Nephron progenitor cell (in vitro differentiated cells): ENCODE measurements at regions not wholly inside any gene's neighbourhood (a gene's known extent, or its start where the extent isn't known, plus 50 kb on each side); places are given as distances from the start of the nearest gene placed in this dataset.
"Not testable (repeated sequence)": the region's sequence is repeated elsewhere in the genome, so short reads cannot be mapped to it uniquely, and the experiment has no call there.

Experiments
- DNase-seq: peaks from one replicate; pipeline ENCODE4 v3.0.0; 2021
- H3K27ac Mint-ChIP-seq: 2 replicates; pipeline ENCODE4 v1.8.0; 2021; ENCODE audit warnings: mild to moderate bottlenecking, moderate library complexity, mixed read lengths
- H3K27me3 Mint-ChIP-seq: 2 replicates; pipeline ENCODE4 v1.8.0; 2021; ENCODE audit warnings: mild to moderate bottlenecking, low read depth, mixed read lengths; ENCODE audit not compliant: poor library complexity
- H3K36me3 Mint-ChIP-seq: 2 replicates; pipeline ENCODE4 v1.8.0; 2021; ENCODE audit warnings: low read depth, mixed read lengths
- H3K4me1 Mint-ChIP-seq: 2 replicates; pipeline ENCODE4 v1.8.0; 2021; ENCODE audit warnings: mixed read lengths
- H3K4me3 Mint-ChIP-seq: 2 replicates; pipeline ENCODE4 v1.8.0; 2021; ENCODE audit warnings: mild to moderate bottlenecking, moderate library complexity, mixed read lengths
- H3K9me3 Mint-ChIP-seq: 2 replicates; pipeline ENCODE4 v1.8.0; 2021; ENCODE audit warnings: mild to moderate bottlenecking, moderate library complexity, mixed read lengths
- TF ChIP-seq, protein P1 (sequence below): fragments of 200-600 bp; sonication (generic); IDR thresholded peaks from 2 replicates; pipeline ENCODE4 v1.5.0; 2021; ENCODE audit warnings: antibody characterized with exemption

DNA sequence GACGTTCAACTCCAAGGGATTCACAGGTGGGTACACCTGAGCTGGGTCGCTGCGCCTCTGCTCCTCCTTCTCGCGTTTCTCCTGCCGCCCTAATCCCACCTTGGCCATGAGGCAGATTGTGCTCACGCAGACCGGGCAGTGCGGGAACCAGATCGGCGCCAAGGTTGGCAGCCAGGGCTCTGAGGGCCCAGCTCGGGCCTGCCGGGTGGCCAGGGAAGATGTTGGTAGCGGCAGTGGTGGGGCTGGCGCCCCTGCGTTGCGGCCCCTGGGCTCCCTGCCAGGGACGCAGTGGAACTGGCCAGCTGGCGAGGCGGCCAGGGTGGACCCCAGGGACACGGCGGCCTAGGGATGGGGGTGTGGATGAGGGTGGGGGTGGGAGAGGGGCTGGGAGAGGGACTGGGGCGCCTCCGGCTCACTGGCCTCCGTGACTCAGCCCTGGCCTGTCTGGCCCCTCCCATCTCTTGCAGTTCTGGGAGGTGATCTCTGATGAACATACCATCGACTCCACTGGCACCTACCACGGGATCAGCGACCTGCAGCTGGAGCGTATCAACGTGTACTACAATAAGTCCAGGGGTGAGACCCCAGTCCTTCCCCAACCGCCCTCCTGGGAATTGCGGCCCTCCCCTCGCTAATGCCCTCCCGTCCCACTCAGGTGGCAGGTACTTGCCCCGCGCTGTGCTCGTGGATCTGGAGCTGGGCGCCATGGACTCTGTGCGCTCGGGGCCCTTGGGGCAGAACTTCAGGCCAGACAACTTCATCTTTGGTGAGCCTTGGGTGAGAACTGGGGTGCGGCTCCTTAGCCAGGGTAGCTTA is 114.9 kb upstream of the ALG10B start:
- Mint-ChIP-seq H3K4me3 (no peak overlapping the region), H3K36me3 (no peaks in the 10 kb centered on the region), H3K27me3 (no peaks in the 10 kb centered on the region), H3K4me1 (no peaks in the 10 kb centered on the region), H3K9me3 (peaks cover 93% of the 10 kb centered on the region), H3K27ac (no peak overlapping the region)
- TF ChIP-seq, protein P1, sequence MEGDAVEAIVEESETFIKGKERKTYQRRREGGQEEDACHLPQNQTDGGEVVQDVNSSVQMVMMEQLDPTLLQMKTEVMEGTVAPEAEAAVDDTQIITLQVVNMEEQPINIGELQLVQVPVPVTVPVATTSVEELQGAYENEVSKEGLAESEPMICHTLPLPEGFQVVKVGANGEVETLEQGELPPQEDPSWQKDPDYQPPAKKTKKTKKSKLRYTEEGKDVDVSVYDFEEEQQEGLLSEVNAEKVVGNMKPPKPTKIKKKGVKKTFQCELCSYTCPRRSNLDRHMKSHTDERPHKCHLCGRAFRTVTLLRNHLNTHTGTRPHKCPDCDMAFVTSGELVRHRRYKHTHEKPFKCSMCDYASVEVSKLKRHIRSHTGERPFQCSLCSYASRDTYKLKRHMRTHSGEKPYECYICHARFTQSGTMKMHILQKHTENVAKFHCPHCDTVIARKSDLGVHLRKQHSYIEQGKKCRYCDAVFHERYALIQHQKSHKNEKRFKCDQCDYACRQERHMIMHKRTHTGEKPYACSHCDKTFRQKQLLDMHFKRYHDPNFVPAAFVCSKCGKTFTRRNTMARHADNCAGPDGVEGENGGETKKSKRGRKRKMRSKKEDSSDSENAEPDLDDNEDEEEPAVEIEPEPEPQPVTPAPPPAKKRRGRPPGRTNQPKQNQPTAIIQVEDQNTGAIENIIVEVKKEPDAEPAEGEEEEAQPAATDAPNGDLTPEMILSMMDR: no peak
- DNase-seq: no peak

DNA sequence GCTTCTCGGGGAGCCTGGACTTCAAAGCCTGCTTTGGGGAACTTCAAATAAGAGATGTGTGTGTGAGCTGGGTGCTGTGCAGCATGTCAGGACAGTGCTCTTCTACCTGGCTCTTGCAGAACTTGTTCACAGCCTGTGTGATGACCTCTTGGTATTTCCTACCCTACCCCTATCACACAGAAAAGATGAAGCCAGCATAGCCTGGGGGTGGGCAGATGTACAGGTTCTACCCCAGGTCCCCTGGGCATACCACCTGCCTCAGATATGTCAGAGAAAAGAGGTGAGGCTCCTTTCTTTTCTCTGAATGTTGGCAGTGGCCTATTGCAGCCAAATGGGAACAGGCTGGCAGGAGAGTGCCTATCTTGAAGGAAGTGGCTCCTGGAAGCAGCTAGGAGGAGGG is 111.7 kb upstream of the ALG10B start:
- Mint-ChIP-seq H3K36me3 (no peaks in the 10 kb centered on the region), H3K9me3 (peaks cover 91% of the 10 kb centered on the region), H3K4me3 (no peak overlapping the region), H3K27ac (no peak overlapping the region), H3K4me1 (no peaks in the 10 kb centered on the region), H3K27me3 (peaks cover 3% of the 10 kb centered on the region)
- no peak for DNase-seq
- TF ChIP-seq, protein P1: no peak

DNA sequence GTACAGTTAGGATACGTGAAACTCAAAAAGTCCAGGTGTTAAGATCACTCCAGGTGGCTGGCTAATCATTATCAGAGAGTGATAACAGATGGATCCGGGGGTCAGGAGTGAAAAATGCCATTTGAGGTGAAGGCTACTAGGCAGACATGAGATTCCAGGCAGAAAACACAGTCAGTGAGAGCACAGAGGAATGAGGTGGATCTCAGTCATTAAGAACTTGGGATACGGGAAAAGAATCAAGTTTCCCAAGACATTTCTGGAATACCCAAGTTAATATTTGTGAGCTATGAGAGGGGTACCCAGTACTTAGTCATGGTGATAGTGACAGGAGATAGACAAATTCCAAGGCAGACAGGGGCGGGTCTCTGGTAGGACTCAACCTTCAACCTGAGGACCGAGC is 94.6 kb upstream of the ALG10B start:
- no peaks in the 10 kb centered on the region for H3K27me3 Mint-ChIP-seq
- TF ChIP-seq, protein P1: no peak
- H3K36me3 Mint-ChIP-seq: no peaks in the 10 kb centered on the region
- DNase-seq: no peak
- peaks cover 52% of the 10 kb centered on the region for H3K9me3 Mint-ChIP-seq
- H3K4me1 Mint-ChIP-seq: no peaks in the 10 kb centered on the region
- no peak overlapping the region for H3K4me3 Mint-ChIP-seq
- no peak overlapping the region for H3K27ac Mint-ChIP-seq

DNA sequence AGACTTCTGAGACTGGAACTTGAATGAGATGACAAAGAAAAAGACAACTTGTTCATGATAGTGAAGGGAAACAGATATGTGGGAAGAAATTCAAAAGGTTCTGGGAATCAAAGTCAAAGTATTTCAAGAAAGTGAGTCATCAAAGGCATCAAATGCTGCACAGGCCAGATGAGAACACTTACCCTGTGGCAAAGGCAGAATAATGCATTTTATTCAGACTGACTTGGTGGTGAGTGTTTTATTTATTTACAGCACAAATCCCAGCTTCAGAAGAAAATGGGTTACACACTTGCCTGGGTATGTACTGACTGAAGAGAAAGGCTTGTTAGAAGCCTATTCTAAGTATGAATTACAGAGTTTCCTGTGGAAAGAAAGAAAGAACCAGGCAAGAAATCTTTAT is 78.2 kb upstream of the ALG10B start:
- H3K27ac Mint-ChIP-seq: not testable (repeated sequence)

DNA sequence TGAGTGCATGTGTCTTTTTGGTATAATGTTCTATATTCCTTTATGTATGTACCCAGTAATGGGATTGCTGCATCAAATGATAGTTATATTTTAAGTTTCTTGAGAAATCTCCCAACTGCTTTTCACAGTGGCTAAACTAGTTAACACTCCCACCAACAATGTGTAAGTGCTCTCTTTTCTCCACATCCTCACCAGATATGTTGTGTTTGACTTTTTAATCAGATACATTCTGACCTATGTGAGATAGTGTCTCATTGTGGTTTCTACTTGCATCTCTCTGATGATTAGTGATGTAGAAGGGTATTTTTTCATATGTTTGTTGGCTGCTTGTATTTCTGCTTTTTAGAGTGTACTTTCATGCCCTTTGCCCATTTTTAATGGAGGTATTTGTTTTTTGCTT is 62.8 kb upstream of the ALG10B start:
- TF ChIP-seq, protein P1: no peak
- H3K27me3 Mint-ChIP-seq: no peaks in the 10 kb centered on the region
- H3K36me3 Mint-ChIP-seq: no peaks in the 10 kb centered on the region
- no peaks in the 10 kb centered on the region for H3K4me1 Mint-ChIP-seq
- H3K27ac Mint-ChIP-seq: no peak overlapping the region
- no peak for DNase-seq
- no peak overlapping the region for H3K4me3 Mint-ChIP-seq
- H3K9me3 Mint-ChIP-seq: peaks cover 82% of the 10 kb centered on the region

More for the DNA sequence above, 78.2 kb upstream of the ALG10B start:
- not testable (repeated sequence) for H3K36me3 Mint-ChIP-seq, H3K4me1 Mint-ChIP-seq, H3K4me3 Mint-ChIP-seq, H3K27me3 Mint-ChIP-seq, DNase-seq
- peaks cover 75% of the 10 kb centered on the region for H3K9me3 Mint-ChIP-seq

DNA sequence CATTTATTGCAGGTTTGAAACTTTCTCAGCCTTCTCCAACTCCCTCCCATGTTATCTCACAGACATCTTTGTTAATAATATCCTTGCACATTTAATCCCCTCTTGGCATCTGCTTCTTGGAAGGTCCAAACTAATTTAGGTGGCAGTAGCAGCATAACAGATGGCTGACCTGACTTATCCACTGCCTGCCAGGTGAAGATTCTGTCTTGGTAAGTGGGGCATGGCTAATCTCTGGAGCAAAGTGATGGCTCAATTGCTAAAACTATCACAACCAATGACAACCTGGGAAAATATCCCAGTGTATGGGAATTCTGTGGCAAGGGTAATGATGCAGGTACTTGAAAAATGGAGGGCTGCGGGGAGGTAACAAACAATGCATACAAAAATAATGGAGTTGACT is 58.2 kb upstream of the ALG10B start:
- peaks cover 84% of the 10 kb centered on the region for H3K9me3 Mint-ChIP-seq
- H3K4me1 Mint-ChIP-seq: no peaks in the 10 kb centered on the region
- TF ChIP-seq, protein P1: no peak
- no peaks in the 10 kb centered on the region for H3K36me3 Mint-ChIP-seq
- H3K27ac Mint-ChIP-seq: no peak overlapping the region
- H3K4me3 Mint-ChIP-seq: no peak overlapping the region
- DNase-seq: no peak
- no peaks in the 10 kb centered on the region for H3K27me3 Mint-ChIP-seq
